PC-9 (cell line): ENCODE measurements at regions not wholly inside any gene's neighbourhood (a gene's known extent, or its start where the extent isn't known, plus 50 kb on each side); places are given as distances from the start of the nearest gene placed in this dataset.

Experiments
- BruUV-seq: library from RNA; stranded (reverse); fragments of 400-500 nt; replicated peaks from 2 replicates; lab custom pipeline; 2021; lab: Mats Ljungman, UMichigan
- CTCF ChIA-PET: fragments of 300-600 bp; sonication (Branson Sonifier 250); formaldehyde crosslinking; loops from one replicate; lab custom pipeline; 2022; ENCODE audit warnings: antibody characterized with exemption; lab: Charles Lee
- POLR2A ChIA-PET: fragments of 300-600 bp; sonication (Branson Sonifier 250); formaldehyde crosslinking; loops from one replicate; lab custom pipeline; 2022; ENCODE audit warnings: antibody characterized with exemption; ENCODE audit not compliant: unreplicated experiment; lab: Charles Lee
- DNase-seq, 2 experiments: peaks; one replicate each; pipeline versions ENCODE4 v3.0.0 to v3.0.0-alpha.2; 2015 to 2022; ENCODE audit warnings: mixed read lengths in 1 of 2
- H2AFZ ChIP-seq: fragments of 200-600 bp; sonication (generic); 2 replicates; pipeline ENCODE4 v1.8.1; 2017; ENCODE audit warnings: antibody characterized with exemption
- H3F3A ChIP-seq: fragments of 200-600 bp; sonication (generic); 2 replicates; pipeline ENCODE4 v1.8.1; 2017; ENCODE audit warnings: antibody characterized with exemption, mild to moderate bottlenecking, low read depth; ENCODE audit not compliant: insufficient read depth
- H3K27ac ChIP-seq: fragments of 200-600 bp; sonication (generic); 2 replicates; pipeline ENCODE4 v1.6.1; 2016; ENCODE audit warnings: mixed run types
- H3K27me3 ChIP-seq: fragments of 200-600 bp; sonication (generic); 2 replicates; pipeline ENCODE4 v1.6.1; 2016; ENCODE audit warnings: low read depth, mixed run types; ENCODE audit not compliant: insufficient read depth
- H3K36me3 ChIP-seq: fragments of 200-600 bp; sonication (generic); 2 replicates; pipeline ENCODE4 v1.6.1; 2016; ENCODE audit warnings: low read depth, mixed run types
- H3K4me1 ChIP-seq: fragments of 200-600 bp; sonication (generic); replicated peaks from 2 replicates; pipeline ENCODE4 v1.6.1; 2016; ENCODE audit warnings: mixed run types; ENCODE audit not compliant: insufficient read depth
- H3K4me2 ChIP-seq: fragments of 200-600 bp; sonication (generic); 2 replicates; pipeline ENCODE4 v1.6.1; 2017; ENCODE audit warnings: mixed run types
- H3K4me3 ChIP-seq: fragments of 200-600 bp; sonication (generic); 2 replicates; pipeline ENCODE4 v1.6.1; 2016; ENCODE audit warnings: mixed run types
- H3K79me2 ChIP-seq: fragments of 200-600 bp; sonication (generic); 2 replicates; pipeline ENCODE4 v1.6.1; 2017; ENCODE audit warnings: low read depth, mixed run types
- H3K9me2 ChIP-seq: fragments of 200-600 bp; sonication (generic); 2 replicates; pipeline ENCODE4 v1.8.1; 2017; ENCODE audit warnings: mild to moderate bottlenecking; ENCODE audit not compliant: insufficient read depth
- H3K9me3 ChIP-seq: fragments of 200-600 bp; sonication (generic); 2 replicates; pipeline ENCODE4 v1.8.1; 2016; ENCODE audit warnings: low read depth; ENCODE audit not compliant: insufficient read depth
- H4K20me1 ChIP-seq: fragments of 200-600 bp; sonication (generic); 2 replicates; pipeline ENCODE4 v1.8.1; 2017; ENCODE audit not compliant: insufficient read depth
- CTCF ChIP-seq: fragments of 200-600 bp; sonication (generic); conservative IDR thresholded peaks from 2 replicates; pipeline ENCODE4 v1.6.1; 2017; ENCODE audit warnings: mixed run types, antibody characterized with exemption, mild to moderate bottlenecking, moderate library complexity
- EZH2 ChIP-seq: fragments of 200-600 bp; sonication (generic); IDR thresholded peaks from 2 replicates; pipeline ENCODE4 v1.8.0; 2017; ENCODE audit warnings: antibody characterized with exemption, low read depth
- intact Hi-C: fragments of 100-400 bp; cut with micrococcal nuclease; formaldehyde crosslinking; loops from one replicate; pipeline ENCODE4 v1.10.0; 2022; ENCODE audit not compliant: unreplicated experiment

DNA sequence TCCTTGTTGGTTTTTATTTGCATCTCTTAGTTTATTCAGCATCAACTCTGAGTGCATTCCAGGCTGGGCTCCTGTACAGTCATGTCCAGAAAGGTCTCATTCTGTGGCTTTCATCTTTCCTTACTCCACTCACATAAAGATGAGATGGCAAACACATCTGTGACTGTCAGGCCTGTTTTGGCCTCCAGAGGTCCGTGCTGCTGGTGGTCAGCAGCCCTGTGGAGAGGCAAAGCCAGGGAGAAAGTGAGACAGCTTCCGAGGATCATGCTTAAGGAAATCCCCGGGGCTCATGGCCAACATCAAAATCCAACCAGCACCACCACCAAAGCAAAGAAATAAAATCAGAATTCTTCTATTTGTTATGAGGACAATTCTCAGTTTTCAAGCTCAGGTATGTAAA, 96.1 kb upstream of the HIVEP3 start:
- Histone ChIP-seq H3K4me1 (no peaks in the 10 kb centered on the region), H4K20me1 (no peaks in the 10 kb centered on the region), H3K27me3 (no peaks in the 10 kb centered on the region), H3K79me2 (no peaks in the 10 kb centered on the region), H2AFZ (no peak overlapping the region), H3K36me3 (no peaks in the 10 kb centered on the region), H3K4me2 (no peak overlapping the region), H3K9me3 (peaks cover 5% of the 10 kb centered on the region), H3K4me3 (no peak overlapping the region), H3F3A (no peaks in the 10 kb centered on the region), H3K9me2 (no peaks in the 10 kb centered on the region), H3K27ac (no peak overlapping the region)
- ChIA-PET POLR2A (no interaction called here), CTCF (no interaction called here)
- BruUV-seq: no TSS peak
- intact Hi-C loops: no loop called here
- no peak for TF ChIP-seq EZH2
- TF ChIP-seq CTCF: no peak
- DNase-seq: no peak

- CTCF ChIA-PET: no interaction called here
- BruUV-seq: no TSS peak
- Histone ChIP-seq H3K9me3 (peaks cover 4% of the 10 kb centered on the region), H3K4me2 (no peak overlapping the region), H3K9me2 (no peaks in the 10 kb centered on the region), H3F3A (no peaks in the 10 kb centered on the region), H3K79me2 (no peaks in the 10 kb centered on the region), H3K4me3 (no peak overlapping the region), H3K4me1 (no peaks in the 10 kb centered on the region), H3K27me3 (no peaks in the 10 kb centered on the region), H2AFZ (no peak overlapping the region), H3K36me3 (no peaks in the 10 kb centered on the region), H4K20me1 (no peaks in the 10 kb centered on the region), H3K27ac (no peak overlapping the region)
- intact Hi-C loops: no loop called here
- no peak for DNase-seq
- TF ChIP-seq CTCF (no peak), EZH2 (no peak)
- POLR2A ChIA-PET: no interaction called here
Observed at GRCh38 chr1:42013881-42014470, 95.3 kb upstream of the HIVEP3 start.

- DNase-seq: no peak
- Histone ChIP-seq H3K27ac (no peak overlapping the region), H3K79me2 (no peaks in the 10 kb centered on the region), H3K4me3 (no peak overlapping the region), H2AFZ (no peak overlapping the region), H4K20me1 (no peaks in the 10 kb centered on the region), H3K9me3 (no peaks in the 10 kb centered on the region; the same call in 1 of the 2 replicates), H3K27me3 (no peaks in the 10 kb centered on the region), H3K4me1 (no peaks in the 10 kb centered on the region), H3F3A (no peaks in the 10 kb centered on the region), H3K36me3 (no peaks in the 10 kb centered on the region), H3K4me2 (no peak overlapping the region), H3K9me2 (no peaks in the 10 kb centered on the region)
- no peak for TF ChIP-seq EZH2
- TF ChIP-seq CTCF: no peak
- intact Hi-C loops: no loop called here
- POLR2A ChIA-PET: no interaction called here
- no TSS peak for BruUV-seq
- CTCF ChIA-PET: no interaction called here
Observed at GRCh38 chr1:42012852-42013251, 94.1 kb upstream of the HIVEP3 start.
